OCI-LY3 (cell line): ENCODE measurements at regions not wholly inside any gene's neighbourhood (a gene's known extent, or its start where the extent isn't known, plus 50 kb on each side); places are given as distances from the start of the nearest gene placed in this dataset.
"Not testable (repeated sequence)": the region's sequence is repeated elsewhere in the genome, so short reads cannot be mapped to it uniquely, and the experiment has no call there.

ENCODE experiments used
- EZH2phosphoT487 ChIP-seq: fragments of 200-600 bp; shearing (Covaris generic); IDR thresholded peaks from 2 replicates; pipeline ENCODE4 v1.6.1; 2018; ENCODE audit warnings: antibody characterized with exemption, mixed run types, low read depth
- TF ChIP-seq, protein P1 (sequence below): fragments of 200-600, 300-600 bp; sonication (generic); IDR thresholded peaks from 2 replicates; pipeline ENCODE4 v1.5.1; 2014; ENCODE audit warnings: antibody characterized with exemption, low read length, low read depth

DNA sequence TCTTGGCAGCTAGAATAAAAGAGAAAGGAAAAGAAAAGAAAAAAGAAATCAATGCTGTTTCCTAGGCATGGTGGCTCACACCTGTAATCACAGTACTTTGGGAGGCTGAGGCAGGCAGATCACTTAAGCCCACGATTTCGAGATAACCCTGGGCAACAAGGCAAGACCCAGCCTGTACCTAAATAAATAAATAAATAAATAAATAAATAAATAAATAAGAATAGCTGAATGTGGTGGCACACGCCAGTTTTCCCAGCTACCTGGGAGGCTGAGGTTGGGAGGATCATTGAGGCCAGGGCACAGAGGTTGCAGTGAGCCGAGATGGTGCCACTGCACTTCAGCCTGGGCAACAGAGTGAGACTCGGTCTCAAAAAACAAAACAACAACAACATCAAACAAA, 705.0 kb upstream of the SEMA3D start:
- TF ChIP-seq, protein P1, sequence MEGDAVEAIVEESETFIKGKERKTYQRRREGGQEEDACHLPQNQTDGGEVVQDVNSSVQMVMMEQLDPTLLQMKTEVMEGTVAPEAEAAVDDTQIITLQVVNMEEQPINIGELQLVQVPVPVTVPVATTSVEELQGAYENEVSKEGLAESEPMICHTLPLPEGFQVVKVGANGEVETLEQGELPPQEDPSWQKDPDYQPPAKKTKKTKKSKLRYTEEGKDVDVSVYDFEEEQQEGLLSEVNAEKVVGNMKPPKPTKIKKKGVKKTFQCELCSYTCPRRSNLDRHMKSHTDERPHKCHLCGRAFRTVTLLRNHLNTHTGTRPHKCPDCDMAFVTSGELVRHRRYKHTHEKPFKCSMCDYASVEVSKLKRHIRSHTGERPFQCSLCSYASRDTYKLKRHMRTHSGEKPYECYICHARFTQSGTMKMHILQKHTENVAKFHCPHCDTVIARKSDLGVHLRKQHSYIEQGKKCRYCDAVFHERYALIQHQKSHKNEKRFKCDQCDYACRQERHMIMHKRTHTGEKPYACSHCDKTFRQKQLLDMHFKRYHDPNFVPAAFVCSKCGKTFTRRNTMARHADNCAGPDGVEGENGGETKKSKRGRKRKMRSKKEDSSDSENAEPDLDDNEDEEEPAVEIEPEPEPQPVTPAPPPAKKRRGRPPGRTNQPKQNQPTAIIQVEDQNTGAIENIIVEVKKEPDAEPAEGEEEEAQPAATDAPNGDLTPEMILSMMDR = not testable (repeated sequence)
- TF ChIP-seq EZH2phosphoT487 = not testable (repeated sequence)
